ENCODE measurements at regions not wholly inside any gene's neighbourhood (a gene's known extent, or its start where the extent isn't known, plus 50 kb on each side); places are given as distances from the start of the nearest gene placed in this dataset.

- TF ChIP-seq POLR2AphosphoS5 (IDR thresholded peaks at IDR 0.05; ENCODE audit: low read depth, low read length), result no peak
- no peak for TF ChIP-seq POLR2A (IDR thresholded peaks at IDR 0.05; ENCODE audit: low read depth, low read length)
- no peak for TF ChIP-seq TAF1 (IDR thresholded peaks at IDR 0.05; ENCODE audit: low read depth, low read length)
- no peak for TF ChIP-seq SPI1 (IDR thresholded peaks at IDR 0.05; ENCODE audit: low read depth, low read length)
- TF ChIP-seq POU2F2 (IDR thresholded peaks at IDR 0.05; ENCODE audit: low read depth, low read length), result no peak
Observed at GRCh38 chr11:23780231-23780630, 716.6 kb upstream of the LUZP2 start.
